B cell (primary cell): ENCODE measurements at regions not wholly inside any gene's neighbourhood (a gene's known extent, or its start where the extent isn't known, plus 50 kb on each side); places are given as distances from the start of the nearest gene placed in this dataset.

ENCODE experiments used
- ATAC-seq: fragments of 200-7000 bp; cut with Tn5 transposase; one replicate; pipeline ENCODE4 v1.10.0; 2021; ENCODE audit warnings: low read depth, mild to moderate bottlenecking, moderate number of reproducible peaks, moderate library complexity
- CTCF ChIA-PET: fragments of 350-600 bp; sonication (Branson Sonifier 250); formaldehyde crosslinking; loops from one replicate; lab custom pipeline; 2021; ENCODE audit warnings: antibody characterized with exemption, inconsistent platforms; lab: Charles Lee
- POLR2A ChIA-PET: fragments of 350-600 bp; sonication (Branson Sonifier 250); formaldehyde crosslinking; loops from one replicate; lab custom pipeline; 2021; ENCODE audit warnings: antibody characterized with exemption; lab: Charles Lee
- DNase-seq: peaks from one replicate; pipeline ENCODE4 v3.0.0; 2013
- H2AFZ ChIP-seq: 2 replicates; pipeline ENCODE4 v1.6.1; 2012; ENCODE audit warnings: mild to moderate bottlenecking, low read depth, low read length; ENCODE audit not compliant: insufficient read depth, poor library complexity, severe bottlenecking
- H3K27ac ChIP-seq, 2 donors: 1 replicate in 1 of 2; 2 replicates in 1 of 2; pipeline ENCODE4 v1.5.1; 2012 to 2013; ENCODE audit warnings: low read length in 2 of 2, mild to moderate bottlenecking in 2 of 2, moderate library complexity in 1 of 2
- H3K27me3 ChIP-seq, 4 experiments: fragments of 200-600 bp in 1 of 4; sonication (generic) in 1 of 4; replicated peaks in 1 of 4; 1 replicate in 2 of 4; 2 replicates in 2 of 4; pipeline versions ENCODE4 v1.6.1 to v1.7.0; 2013 to 2016; ENCODE audit warnings: low read length in 3 of 4, mild to moderate bottlenecking in 2 of 4, mixed read lengths in 1 of 4, moderate library complexity in 1 of 4; ENCODE audit not compliant: insufficient read depth in 4 of 4, control insufficient read depth in 3 of 4; ENCODE audit errors: control extremely low read depth in 1 of 4
- H3K36me3 ChIP-seq, 2 experiments: replicated peaks in 1 of 2; 1 replicate in 1 of 2; 2 replicates in 1 of 2; pipeline versions ENCODE4 v1.6.1 to v1.7.1; 2013; ENCODE audit warnings: low read length in 1 of 2; ENCODE audit not compliant: insufficient read depth in 2 of 2, control insufficient read depth in 1 of 2; ENCODE audit errors: control extremely low read depth in 1 of 2, extremely low read depth in 1 of 2
- H3K4me1 ChIP-seq, 2 donors: fragments of 200-600 bp in 1 of 2; sonication (generic) in 1 of 2; 1 replicate in 1 of 2; 2 replicates in 1 of 2; pipeline versions ENCODE4 v1.5.1 to v1.6.1; 2013 to 2017; ENCODE audit warnings: low read length in 2 of 2; ENCODE audit not compliant: control insufficient read depth in 2 of 2, insufficient read depth in 2 of 2
- H3K4me2 ChIP-seq: replicated peaks from 2 replicates; pipeline ENCODE3; 2012; ENCODE audit warnings: mild to moderate bottlenecking, low read depth, low read length; ENCODE audit not compliant: poor library complexity, severe bottlenecking
- H3K4me3 ChIP-seq, 5 experiments: fragments of 200-600 bp in 1 of 5; sonication (generic) in 1 of 5; 1 replicate in 3 of 5; 2 replicates in 2 of 5; pipeline versions ENCODE4 v1.5.1 to v1.7.0; 2011 to 2016; ENCODE audit warnings: low read length in 4 of 5, mild to moderate bottlenecking in 4 of 5, low read depth in 2 of 5, control low read depth in 1 of 5, moderate library complexity in 1 of 5; ENCODE audit not compliant: insufficient read depth in 1 of 5; ENCODE audit errors: control extremely low read depth in 1 of 5, extremely low read depth in 1 of 5
- H3K79me2 ChIP-seq: fragments of 200-600 bp; sonication (generic); one replicate; pipeline ENCODE4 v1.6.0; 2016; ENCODE audit warnings: low read length; ENCODE audit not compliant: control insufficient read depth, insufficient read depth
- H3K9ac ChIP-seq: fragments of 200-600 bp; sonication (generic); 2 replicates; pipeline ENCODE4 v1.6.1; 2017; ENCODE audit warnings: mild to moderate bottlenecking, low read length, moderate library complexity
- H3K9me3 ChIP-seq, 3 donors: one replicate each; pipeline versions ENCODE4 v1.6.1 to v1.7.1; 2013; ENCODE audit warnings: low read length in 2 of 3; ENCODE audit not compliant: control insufficient read depth in 2 of 3, insufficient read depth in 1 of 3; ENCODE audit errors: control extremely low read depth in 1 of 3
- H4K20me1 ChIP-seq: 2 replicates; pipeline ENCODE4 v1.6.0; 2012; ENCODE audit warnings: mild to moderate bottlenecking, low read length; ENCODE audit not compliant: insufficient read depth, control insufficient read depth, poor library complexity, severe bottlenecking
- H3K27ac Mint-ChIP-seq: one replicate; pipeline ENCODE4 v1.8.0; 2021; ENCODE audit warnings: mixed read lengths
- H3K27me3 Mint-ChIP-seq: one replicate; pipeline ENCODE4 v1.8.0; 2021; ENCODE audit warnings: mixed read lengths
- H3K4me1 Mint-ChIP-seq: one replicate; pipeline ENCODE4 v1.8.0; 2021; ENCODE audit warnings: mixed read lengths
- H3K4me3 Mint-ChIP-seq: one replicate; pipeline ENCODE4 v1.8.0; 2021; ENCODE audit warnings: mixed read lengths
- H3K9me3 Mint-ChIP-seq: one replicate; pipeline ENCODE4 v1.8.0; 2022; ENCODE audit warnings: mixed read lengths; ENCODE audit not compliant: insufficient read depth
- EZH2 ChIP-seq: IDR thresholded peaks from 2 replicates; pipeline ENCODE4 v1.6.1; 2012; ENCODE audit warnings: borderline replicate concordance, low read depth, mild to moderate bottlenecking, moderate library complexity, low read length; ENCODE audit not compliant: insufficient read depth, poor library complexity, severe bottlenecking
- WGBS: methylation state at CpG from one replicate; pipeline ENCODE4 v1.1.5; 2013; ENCODE audit warnings: missing lambda C conversion rate; ENCODE audit not compliant: insufficient coverage; 5-methylcytosine and 5-hydroxymethylcytosine counted together
- intact Hi-C: fragments of 100-400 bp; cut with micrococcal nuclease; formaldehyde crosslinking; loops from one replicate; pipeline ENCODE4 v1.10.0; 2022
- TF ChIP-seq, protein P1 (sequence below): fragments of 200-600 bp; IDR thresholded peaks from one replicate; pipeline ENCODE4 v1.8.0; 2022; ENCODE audit warnings: antibody characterized with exemption, mild to moderate bottlenecking

DNA sequence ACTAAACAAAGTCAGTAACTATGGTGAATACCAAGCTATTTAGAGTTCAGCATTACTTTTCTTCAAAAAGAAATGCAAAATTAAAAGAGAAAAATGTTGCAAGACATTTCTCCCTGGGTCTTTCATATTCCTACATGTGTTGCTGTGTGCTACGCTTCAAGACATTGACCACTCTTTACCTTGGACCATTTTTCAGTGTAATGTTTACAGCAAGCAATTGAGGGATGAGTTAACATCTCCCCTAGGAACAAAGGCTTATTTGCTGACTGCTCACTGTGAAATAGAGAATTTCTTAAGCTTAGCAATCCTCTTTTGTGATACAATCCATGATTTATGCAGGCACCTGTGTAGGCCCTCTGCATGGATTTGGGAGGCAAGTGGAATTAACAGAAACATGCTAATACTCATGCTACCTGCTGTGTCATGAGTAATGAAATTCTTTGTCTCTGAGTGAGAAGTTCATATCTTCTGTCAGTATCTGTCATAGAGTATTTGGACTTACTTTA lies 1202.9 kb upstream of the CDH8 start:
- Histone ChIP-seq H3K9ac (no peak overlapping the region), H3K27me3 (no peaks in the 10 kb centered on the region), H3K4me1 (no peaks in the 10 kb centered on the region), H4K20me1 (no peaks in the 10 kb centered on the region), H2AFZ (no peak overlapping the region), H3K4me3 (no peak overlapping the region), H3K79me2 (no peaks in the 10 kb centered on the region), H3K4me2 (no peak overlapping the region), H3K27ac (no peak overlapping the region), H3K9me3 (no peaks in the 10 kb centered on the region), H3K36me3 (no peaks in the 10 kb centered on the region)
- DNase-seq: no peak
- TF ChIP-seq EZH2: no peak
- TF ChIP-seq, protein P1, sequence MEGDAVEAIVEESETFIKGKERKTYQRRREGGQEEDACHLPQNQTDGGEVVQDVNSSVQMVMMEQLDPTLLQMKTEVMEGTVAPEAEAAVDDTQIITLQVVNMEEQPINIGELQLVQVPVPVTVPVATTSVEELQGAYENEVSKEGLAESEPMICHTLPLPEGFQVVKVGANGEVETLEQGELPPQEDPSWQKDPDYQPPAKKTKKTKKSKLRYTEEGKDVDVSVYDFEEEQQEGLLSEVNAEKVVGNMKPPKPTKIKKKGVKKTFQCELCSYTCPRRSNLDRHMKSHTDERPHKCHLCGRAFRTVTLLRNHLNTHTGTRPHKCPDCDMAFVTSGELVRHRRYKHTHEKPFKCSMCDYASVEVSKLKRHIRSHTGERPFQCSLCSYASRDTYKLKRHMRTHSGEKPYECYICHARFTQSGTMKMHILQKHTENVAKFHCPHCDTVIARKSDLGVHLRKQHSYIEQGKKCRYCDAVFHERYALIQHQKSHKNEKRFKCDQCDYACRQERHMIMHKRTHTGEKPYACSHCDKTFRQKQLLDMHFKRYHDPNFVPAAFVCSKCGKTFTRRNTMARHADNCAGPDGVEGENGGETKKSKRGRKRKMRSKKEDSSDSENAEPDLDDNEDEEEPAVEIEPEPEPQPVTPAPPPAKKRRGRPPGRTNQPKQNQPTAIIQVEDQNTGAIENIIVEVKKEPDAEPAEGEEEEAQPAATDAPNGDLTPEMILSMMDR: no peak
- WGBS: no CpG with 5 or more reads among the region's 1 CpG
- CTCF ChIA-PET: no interaction called here
- no peaks in the 10 kb centered on the region for H3K4me1 Mint-ChIP-seq
- no peak overlapping the region for H3K27ac Mint-ChIP-seq
- H3K9me3 Mint-ChIP-seq: peaks cover 2% of the 10 kb centered on the region
- no peaks in the 10 kb centered on the region for H3K27me3 Mint-ChIP-seq
- POLR2A ChIA-PET: no interaction called here
- ATAC-seq: no peak
- intact Hi-C loops: no loop called here
- H3K4me3 Mint-ChIP-seq: no peak overlapping the region

DNA sequence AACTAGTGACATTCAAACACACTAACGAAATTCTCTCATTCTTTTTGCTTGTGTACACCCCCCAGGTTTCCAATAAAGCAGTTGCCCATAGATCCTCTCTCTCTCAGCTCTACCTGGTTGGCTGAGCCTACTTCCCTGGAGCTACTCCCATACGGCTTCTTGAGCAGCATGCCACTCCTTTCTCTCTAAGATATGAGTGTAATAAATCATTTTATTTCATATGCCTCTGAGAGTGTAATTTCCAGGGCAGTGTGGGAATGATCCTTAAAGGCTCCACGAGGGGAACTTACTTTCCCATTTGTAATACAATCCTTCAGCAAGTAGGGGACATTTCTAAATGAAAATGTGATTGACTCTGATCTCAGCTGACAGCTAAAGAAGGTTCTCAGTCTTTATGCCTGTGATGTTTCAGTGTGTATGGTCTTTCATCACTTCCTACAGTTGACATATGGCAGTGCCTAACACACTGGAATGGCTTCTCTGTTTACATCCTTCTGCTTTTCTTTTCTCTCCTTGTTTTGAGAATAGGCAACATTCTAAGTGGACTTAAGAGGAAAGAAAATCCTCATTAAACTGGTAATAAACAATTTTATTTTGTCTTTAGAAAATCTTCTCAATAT lies 1194.3 kb upstream of the CDH8 start:
- POLR2A ChIA-PET: no interaction called here
- no peak overlapping the region for H3K9ac ChIP-seq
- WGBS: 60% methylated on average over 1 of the region's 3 CpGs

More for the DNA sequence above, 1194.3 kb upstream of the CDH8 start:
- no peak overlapping the region for H3K4me3 Mint-ChIP-seq
- no peak for TF ChIP-seq EZH2
- TF ChIP-seq, protein P1: no peak
- Histone ChIP-seq H3K4me3 (no peak overlapping the region), H4K20me1 (no peaks in the 10 kb centered on the region), H3K9me3 (peaks cover 0 to 3% (median 0%) of the 10 kb centered on the region in 3 donors), H3K27ac (no peak overlapping the region), H3K27me3 (no peaks in the 10 kb centered on the region), H3K79me2 (no peaks in the 10 kb centered on the region), H3K36me3 (no peaks in the 10 kb centered on the region), H3K4me2 (no peak overlapping the region), H2AFZ (no peak overlapping the region), H3K4me1 (no peaks in the 10 kb centered on the region)
- H3K9me3 Mint-ChIP-seq: peaks cover 7% of the 10 kb centered on the region
- H3K27ac Mint-ChIP-seq: no peak overlapping the region
- ATAC-seq: no peak
- no peaks in the 10 kb centered on the region for H3K27me3 Mint-ChIP-seq
- DNase-seq: no peak
- CTCF ChIA-PET: no interaction called here
- no peaks in the 10 kb centered on the region for H3K4me1 Mint-ChIP-seq
- intact Hi-C loops: no loop called here
